RCC 7860 (cell line): ENCODE measurements at regions not wholly inside any gene's neighbourhood (a gene's known extent, or its start where the extent isn't known, plus 50 kb on each side); places are given as distances from the start of the nearest gene placed in this dataset.
"Not testable (repeated sequence)": the region's sequence is repeated elsewhere in the genome, so short reads cannot be mapped to it uniquely, and the experiment has no call there.

Experiments
- DNase-seq: peaks from one replicate; pipeline ENCODE4 v3.0.0-alpha.2; 2015; ENCODE audit warnings: low spot score
- FAIRE-seq: peaks from 2 replicates; lab custom pipeline; 2012; peaks lifted over from hg19 to GRCh38; lab: Jason Lieb, UNC

DNA sequence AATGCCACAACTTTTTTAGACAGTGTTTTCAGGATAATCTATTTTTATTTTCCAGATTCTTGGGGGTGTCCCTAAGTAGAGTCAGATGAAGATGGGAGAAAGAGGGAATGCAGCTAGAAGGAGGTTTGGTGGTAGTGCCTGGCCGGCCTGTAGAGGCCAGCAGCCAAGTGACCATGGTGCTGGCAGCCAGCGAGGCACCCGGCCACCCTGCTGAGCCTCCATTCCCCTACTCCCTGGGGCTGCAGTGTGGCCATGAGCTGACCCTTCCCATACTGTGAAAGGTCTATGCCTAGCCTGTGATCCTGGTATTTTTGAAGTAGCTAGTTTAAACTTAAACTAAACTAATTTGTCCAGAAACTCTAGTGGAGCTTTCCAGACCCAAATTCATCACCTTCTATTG, 268.6 kb downstream of the CYRIA start:
- DNase-seq: no peak
- no peak for FAIRE-seq

- DNase-seq (no peak), FAIRE-seq (no peak)
Measured at GRCh38 chr2:16396171-16396570, 269.5 kb downstream of the CYRIA start.

DNA sequence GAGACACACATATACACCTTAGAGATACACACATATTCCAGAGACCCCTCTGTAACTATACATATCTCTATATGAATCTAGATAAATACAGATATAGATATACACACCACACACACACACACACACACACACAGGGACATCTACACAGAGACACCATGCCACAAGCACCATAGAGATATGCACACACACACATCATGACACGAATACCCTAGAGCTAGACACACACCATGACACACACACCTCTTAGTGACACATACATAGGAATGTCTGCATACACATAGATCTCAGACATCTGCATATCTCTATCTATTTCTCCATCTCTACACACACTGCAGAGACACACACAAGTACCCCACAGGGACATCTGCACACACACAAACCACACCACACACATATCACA, 270.0 kb downstream of the CYRIA start:
- DNase-seq (no peak), FAIRE-seq (no peak)

DNA sequence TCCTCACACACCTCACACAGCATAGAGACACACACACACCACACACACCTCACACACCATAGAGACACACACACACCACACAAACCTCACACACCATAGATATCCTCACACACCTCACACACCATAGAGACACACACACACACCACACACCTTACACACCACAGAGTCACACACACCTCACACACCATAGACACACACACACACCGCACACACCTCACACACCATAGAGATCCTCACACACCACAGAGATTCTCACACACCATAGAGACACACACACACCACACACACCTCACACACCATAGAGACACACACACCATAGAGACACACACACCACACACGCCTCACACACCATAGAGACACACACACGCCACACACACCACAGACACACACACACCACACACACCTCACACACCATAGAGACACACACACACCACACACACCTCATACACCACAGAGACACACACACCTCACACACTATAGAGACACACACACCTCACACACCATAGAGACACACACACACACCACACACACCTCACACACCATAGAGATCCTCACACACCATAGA, 270.6 kb downstream of the CYRIA start:
- no peak for FAIRE-seq
- DNase-seq: no peak

DNA sequence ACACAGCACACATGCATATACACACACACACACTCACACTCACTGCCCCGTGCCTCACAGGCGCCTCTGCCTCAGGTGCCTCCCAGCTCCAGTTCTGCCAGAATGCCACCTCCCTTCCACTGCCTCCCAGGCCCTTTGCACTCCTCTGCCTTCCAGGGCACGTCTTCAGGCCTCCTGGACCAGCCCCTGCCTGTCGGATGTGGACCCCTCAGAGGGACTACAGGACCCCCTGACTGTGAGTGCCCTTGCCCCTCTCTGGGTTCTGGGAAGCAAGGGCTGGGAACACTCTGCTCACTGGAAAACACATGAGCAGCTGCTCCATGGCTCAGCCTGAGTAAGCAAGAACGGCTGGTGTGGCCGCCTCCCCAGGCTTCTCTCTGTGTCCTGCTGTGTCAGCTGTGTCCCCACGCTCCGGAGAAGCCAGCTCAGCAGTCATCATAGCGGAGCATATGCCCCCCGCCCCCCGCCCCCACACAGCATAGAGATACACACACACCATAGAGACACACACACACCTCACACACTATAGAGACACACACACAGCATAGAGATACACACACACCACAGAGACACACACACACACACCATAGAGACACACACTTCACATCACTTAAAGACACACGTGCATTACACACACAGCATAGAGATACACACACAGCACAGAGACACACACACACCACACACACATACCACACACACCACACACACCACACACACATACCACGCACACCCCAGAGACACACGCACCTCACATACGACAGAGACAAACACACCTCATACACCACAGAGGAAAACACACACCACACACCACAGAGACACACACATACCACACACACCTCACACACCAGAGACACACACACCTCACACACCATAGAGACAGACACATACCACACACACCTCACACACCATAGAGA, 271.3 kb downstream of the CYRIA start:
- FAIRE-seq (no peak), DNase-seq (no peak)

DNA sequence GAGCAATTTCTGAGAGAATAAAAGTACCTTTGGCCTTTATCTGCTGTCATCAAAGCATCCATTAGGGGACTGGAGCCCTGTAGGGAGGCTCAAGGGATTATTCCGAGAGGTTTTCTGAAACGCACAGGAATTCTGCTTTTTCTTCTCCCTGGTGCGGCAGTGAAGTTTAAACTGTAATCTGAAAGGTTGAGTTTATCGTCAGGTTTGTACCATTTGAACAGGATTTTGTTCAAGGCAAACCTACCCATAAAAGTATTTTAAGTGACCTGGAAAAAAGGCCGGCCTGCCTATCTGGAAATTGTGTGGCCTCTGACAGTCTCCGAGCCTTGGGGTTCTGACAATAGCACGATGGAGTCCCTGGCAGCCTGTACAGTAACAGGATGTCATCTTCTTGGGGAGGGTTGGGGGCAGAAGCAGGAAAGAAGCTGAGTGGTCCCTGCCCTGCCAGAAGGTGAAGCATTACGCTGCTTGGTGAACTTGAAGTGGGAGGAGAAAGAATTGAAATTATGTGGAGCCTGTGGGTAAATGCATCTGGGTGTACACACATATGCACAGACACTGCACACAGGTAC, 272.0 kb downstream of the CYRIA start:
- DNase-seq: no peak
- no peak for FAIRE-seq

- FAIRE-seq (no peak), DNase-seq (no peak)
Measured at GRCh38 chr2:16392647-16393499, 272.8 kb downstream of the CYRIA start.

- DNase-seq: no peak
- no peak for FAIRE-seq
Measured at GRCh38 chr2:16391986-16392385, 273.6 kb downstream of the CYRIA start.

- no peak for FAIRE-seq
- DNase-seq: no peak
Measured at GRCh38 chr2:16390561-16390960, 275.1 kb downstream of the CYRIA start.

GRCh38 chr2:16389611-16390010, 276.0 kb downstream of the CYRIA start:
- no peak for DNase-seq
- no peak for FAIRE-seq

DNA sequence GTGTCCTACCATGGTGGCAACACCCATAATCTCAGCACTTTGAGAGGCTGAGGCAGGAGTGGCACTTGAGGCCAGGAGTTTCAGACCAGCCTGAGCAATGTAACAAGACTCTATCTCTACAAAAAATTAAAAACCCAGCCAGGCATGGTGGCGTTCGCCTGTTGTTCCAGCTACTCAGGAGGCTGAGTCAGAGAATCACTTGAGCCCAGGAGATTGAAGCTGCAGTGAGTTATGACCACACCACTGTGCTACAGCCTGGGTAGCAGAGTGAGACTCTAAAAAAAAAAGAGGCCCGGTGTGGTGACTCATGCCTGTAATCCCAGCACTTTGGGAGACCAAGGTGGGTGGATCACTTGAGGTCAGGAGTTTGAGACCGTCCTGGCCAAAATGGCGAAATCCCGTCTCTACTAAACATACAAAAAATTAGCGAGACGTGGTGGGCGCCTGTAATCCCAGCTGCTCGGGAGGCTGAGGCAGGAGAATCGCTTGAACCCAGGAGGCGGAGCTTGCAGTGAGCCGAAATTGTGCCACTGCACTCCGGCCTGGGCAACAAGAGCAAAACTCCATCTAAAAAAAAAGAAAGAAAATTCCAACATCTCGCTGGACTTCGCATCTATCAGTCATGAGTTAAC, 277.3 kb downstream of the CYRIA start:
- not testable (repeated sequence) for DNase-seq, FAIRE-seq

DNA sequence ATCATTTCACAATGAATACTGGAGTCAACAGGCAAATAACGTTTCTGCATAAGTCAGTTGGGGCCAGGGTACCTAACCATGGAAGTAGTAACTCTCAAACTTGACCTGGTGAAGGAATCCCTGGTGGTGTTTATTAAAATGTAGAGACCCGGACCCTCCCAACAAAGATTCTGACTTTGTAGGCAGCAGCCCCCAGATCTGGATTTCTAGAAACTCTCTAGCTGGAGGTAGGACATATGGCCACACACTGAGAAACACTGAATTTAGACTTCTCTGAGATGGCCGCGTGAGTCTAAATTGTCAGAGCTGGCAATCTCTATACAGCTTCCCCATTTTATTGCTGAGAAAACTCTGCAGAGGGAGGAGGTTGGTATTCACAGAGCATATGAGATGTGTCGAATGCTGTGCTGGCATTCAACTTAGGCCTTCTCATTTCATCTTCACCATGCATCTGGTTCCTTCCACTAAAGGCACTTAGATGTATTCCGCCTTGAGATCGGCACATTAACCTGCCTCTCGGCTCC, 278.1 kb downstream of the CYRIA start:
- no peak for FAIRE-seq
- DNase-seq: no peak

DNA sequence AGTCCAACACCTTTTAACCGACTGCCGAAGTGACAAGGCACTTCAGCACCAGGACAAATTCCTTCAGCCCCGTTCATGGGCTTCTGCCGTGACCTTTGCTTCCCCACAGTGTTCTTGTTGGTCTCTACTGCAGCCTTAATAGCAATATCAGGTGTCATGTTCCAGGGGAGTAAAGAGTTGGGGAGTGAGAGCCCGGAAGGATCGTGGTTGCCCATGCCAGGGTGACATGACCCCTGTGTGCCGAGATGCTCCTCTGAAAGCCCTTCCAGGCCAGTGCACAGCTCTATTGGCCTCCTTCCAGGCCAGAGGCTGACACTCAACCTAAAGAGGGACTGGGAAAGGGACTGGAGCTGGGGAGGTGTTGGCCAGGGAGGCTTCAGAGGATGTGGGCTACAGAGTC, 279.2 kb downstream of the CYRIA start:
- DNase-seq (no peak), FAIRE-seq (no peak)

DNA sequence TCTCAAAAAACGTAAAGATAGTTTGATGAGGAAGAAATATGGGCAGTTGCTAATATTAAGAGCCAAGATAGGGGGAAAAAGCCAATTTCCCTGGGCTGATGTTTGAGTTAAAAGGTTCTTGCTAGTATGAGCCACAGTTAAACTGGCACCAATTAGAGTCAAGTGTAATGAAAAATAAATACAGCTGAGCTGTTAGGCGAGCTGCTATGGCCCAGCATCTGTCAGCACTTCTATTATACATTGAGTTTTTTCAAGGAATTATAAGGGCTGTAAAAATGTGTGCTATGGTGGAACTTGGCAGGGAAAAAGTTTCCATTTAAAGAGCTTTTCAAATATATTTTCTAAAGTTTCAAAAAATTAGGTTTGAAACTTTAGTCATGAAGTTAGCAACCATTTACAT, 279.6 kb downstream of the CYRIA start:
- DNase-seq (no peak), FAIRE-seq (no peak)

DNA sequence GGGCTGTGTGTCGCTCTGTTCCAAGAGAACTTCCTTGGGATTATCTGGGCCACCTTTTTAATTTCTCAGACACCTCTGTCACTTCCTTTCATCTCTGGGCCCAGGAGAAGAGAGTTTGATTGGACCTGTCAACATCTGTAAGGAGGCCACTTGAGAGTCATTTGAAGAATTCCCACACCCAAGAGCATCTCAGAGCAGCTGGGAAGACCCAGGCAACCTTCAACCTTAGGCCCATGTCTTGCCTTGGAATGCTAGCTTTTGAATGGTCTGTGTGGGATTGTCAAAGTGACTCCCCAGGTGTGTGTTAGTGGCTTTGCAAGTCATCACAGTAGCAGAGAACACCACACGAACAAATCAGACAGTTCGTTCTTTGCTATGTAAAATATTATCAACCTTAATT, 280.3 kb downstream of the CYRIA start:
- FAIRE-seq: no peak
- DNase-seq: no peak

DNA sequence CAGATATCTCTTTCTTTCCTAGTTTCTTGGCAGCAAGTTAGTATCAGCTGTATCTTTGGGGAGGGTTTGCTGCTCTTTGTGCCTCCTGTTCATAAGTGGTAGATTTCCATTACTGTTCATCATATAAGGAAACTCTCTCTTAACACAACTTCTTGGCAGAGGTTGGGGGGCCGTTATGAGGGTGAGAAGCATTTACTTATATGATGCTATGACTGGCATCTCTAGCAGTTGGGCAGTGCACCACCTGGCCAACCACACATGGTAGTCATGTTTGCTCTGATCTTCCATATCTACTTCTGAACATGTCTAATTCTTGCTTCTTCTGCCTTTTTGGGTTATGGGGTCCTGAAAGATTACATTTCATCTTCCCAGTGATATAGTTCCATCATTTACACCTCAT, 282.2 kb downstream of the CYRIA start:
- no peak for FAIRE-seq

DNA sequence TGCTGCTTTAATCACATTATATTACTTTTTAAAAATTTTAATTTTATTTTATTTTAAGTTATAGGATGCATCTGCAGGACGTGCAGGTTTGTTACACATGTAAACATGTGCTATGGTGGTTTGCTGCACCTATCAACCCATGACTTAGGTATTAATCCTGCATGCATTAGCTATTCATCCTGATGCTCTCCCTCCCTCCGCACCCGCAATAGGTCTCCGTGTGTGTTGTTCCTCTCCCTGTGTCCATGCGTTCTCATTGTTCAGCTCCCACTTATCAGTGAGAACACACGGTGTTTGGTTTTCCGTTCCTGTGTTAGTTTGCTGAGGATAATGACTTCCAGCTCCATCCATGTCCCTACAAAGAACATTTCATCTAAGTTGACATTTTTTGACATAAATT, 283.2 kb downstream of the CYRIA start:
- FAIRE-seq (no peak), DNase-seq (no peak)

More for the DNA sequence above, 282.2 kb downstream of the CYRIA start:
- no peak for DNase-seq

DNA sequence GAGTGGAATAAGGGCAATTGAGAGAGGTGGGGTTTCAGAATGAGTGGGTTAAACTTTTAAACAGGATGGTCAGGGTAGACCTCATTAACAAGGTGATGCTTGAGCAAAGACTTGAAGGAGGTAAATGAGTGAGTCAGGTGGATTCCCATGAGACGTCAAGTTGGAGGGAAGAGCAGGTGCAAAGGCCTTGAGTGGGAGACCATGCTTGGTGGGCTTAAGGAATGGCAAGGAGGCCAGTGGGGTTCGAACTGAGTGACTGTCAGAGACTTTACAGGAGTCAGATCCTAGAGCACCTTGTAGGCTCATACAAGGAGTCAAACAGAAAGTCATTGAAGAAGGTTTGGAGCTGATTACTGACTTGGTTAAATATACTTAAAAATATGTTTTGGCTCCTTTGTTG, 284.1 kb downstream of the CYRIA start:
- DNase-seq (no peak), FAIRE-seq (no peak)

DNA sequence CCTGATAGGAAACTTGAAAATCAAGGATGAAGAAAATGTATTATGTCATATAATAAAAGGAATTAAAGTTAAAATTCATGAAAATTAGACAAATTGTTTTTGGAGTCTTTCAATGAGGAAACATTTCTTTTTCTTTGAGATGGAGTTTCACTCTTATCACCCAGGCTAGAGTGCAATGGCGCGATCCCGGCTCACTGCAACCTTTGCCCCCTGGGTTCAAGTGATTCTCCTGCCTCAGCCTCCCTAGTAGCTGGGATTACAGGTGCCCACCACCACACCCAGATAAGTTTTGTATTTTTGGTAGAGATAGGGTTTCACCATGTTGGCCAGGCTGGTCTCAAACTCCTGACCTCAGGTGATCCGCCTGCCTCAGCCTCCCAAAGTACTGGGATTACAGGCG, 285.7 kb downstream of the CYRIA start:
- FAIRE-seq, DNase-seq: not testable (repeated sequence)

DNA sequence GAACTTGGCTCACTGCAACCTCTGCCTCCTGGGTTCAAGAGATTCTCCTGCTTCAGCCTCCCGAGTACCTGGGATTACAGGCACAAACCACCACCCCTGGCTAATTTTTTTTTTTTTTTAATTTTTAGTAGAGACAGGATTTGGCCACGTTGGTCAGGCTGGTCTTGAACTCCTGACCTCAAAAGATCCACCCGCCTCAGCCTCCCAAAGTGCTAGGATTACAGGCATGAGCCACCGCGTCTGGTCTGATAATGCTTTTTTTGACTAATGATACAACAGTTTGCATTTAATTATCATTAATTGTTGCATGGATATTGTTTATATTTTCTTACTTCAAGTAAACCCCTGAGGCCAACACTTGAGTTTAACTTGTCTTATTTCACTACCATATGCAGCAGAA, 286.6 kb downstream of the CYRIA start:
- DNase-seq, FAIRE-seq: not testable (repeated sequence)
